NCI-H1417 (cell line): ENCODE measurements at regions not wholly inside any gene's neighbourhood (a gene's known extent, or its start where the extent isn't known, plus 50 kb on each side); places are given as distances from the start of the nearest gene placed in this dataset.
"Not testable (repeated sequence)": the region's sequence is repeated elsewhere in the genome, so short reads cannot be mapped to it uniquely, and the experiment has no call there.

ENCODE experiments used
- DNase-seq, 3 experiments: peaks; one replicate each; lab custom pipeline; 2025; lab: John Stamatoyannopoulos, UW

DNA sequence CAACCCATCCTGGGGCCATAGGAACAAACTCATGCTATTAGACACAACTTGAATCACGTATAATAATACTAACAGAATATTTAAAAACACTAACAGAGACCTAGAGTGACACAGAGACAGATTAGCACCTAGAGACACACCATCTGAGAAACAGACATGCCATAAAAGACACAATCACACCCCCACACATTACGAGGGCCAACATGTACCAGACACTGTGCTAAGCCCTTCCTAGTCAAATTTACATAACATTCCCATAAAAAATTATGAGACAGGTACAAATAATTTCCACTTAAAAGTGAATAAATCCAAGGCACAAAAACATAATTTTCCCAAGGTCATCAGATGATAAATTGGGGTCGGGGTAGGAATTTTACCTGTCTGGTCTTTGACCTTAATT is 141.1 kb upstream of the PRSS16 start:
- DNase-seq = no peak

DNA sequence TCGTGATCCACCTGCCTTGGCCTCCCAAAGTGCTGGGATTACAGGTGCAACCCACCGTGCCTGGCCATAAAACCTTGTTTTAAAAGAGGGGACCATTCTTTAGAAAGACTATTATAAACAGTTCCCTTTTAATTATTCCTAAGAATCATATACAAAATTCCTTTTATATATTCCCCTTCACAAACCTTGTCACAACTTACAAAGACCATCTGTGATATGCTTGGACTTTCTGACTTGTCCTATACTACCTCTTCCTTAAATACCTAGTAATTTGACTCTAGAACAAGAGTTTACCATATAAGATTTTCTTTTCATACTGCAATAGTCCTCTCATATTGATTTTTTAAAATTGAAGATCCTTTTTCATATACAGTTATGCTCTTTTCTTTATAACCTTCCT is 135.8 kb upstream of the PRSS16 start:
- DNase-seq = peak in 1 of 3 experiments; percentile 4

DNA sequence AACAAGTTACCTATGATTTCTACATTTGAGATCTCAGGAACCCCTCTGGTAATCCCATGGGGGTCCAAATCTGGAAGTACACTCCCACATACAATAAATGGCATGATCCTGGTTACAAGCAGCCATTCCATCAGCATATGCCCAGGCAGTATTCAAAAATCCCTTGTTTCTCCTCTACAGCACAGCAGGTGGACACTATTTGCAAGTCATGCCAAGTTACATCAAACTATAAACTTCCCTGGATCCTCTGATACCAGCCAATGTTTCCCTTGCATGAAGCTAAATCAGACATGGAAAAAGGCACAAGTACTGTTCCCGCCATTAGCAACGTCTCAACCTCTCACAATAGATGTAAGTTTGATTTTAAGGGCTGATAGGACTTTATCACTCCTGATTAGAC is 134.5 kb upstream of the PRSS16 start:
- no peak for DNase-seq

DNA sequence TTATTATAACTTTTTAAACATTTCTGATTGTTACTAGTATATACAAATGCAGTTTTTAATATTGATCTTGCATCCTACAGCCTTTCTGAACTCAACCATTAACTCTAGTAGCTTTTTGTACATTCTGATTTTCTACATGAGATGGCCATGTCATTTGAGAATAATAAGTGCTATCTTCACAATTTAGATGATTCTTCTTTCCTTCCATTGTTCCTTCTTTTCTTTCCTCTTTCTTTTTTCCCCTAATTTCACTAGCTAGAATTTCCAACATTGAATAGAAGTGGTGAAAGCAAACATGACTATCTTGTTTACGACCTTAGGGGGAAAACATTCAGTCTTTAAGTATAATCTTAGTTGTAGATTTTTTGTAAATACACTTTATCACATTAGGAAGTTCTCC is 128.2 kb upstream of the PRSS16 start:
- no peak for DNase-seq

DNA sequence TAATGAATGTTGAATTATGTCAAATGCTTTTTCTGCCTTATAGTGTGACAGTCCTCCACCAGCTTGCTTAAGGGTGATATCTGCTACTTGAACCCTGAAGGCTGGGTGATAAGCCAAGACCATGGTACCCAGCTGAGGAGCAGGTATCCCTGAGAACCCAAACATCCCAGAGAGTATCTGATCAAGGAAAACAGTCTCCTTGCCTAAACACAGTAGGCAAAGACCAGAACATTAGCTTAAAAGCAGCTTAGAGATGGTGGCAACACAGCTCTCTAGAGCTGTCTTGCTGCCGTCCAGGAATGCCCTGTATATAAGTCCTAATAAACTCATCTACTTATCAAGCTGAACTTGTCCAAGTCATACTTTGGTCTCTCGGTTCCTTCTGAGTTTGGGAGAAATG is 127.7 kb upstream of the PRSS16 start:
- DNase-seq = no peak

DNA sequence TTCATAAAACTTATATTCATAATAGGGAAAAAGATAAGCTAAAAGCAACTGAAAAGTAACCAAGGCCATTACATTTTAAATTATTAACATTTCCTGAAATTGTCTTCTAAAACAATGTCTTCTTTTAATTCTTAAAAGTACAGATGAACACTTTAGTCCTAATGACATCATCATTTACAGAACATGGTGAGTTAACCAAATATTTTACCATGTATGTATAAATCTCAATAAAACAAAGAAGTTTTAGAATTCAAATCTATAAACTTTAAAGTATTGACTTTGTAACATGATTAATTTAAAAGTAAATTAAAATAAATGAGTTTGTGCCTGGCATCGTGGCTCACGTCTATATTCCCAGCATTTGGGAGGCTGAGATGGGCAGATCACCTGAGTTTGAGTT is 125.9 kb upstream of the PRSS16 start:
- DNase-seq = no peak

DNA sequence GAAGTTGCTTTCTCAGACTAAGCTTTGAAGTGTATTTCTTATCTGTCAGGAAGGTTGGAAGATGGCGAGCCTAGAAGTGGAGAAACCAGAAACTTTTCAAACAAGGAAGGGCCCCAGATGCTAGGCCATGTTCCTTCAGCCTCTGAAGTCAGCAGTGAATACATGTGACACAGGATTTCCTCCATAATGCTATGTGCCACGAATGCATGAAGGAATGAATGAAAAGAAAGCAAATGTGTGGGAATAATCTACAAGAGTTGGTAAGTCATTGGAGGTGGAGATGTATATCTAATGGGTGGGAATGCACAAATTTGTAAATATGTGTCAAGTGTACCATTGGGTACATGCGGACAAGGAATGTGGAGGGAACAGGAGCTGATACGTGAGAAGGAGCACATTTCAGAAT is 123.2 kb upstream of the PRSS16 start:
- DNase-seq = no peak

DNA sequence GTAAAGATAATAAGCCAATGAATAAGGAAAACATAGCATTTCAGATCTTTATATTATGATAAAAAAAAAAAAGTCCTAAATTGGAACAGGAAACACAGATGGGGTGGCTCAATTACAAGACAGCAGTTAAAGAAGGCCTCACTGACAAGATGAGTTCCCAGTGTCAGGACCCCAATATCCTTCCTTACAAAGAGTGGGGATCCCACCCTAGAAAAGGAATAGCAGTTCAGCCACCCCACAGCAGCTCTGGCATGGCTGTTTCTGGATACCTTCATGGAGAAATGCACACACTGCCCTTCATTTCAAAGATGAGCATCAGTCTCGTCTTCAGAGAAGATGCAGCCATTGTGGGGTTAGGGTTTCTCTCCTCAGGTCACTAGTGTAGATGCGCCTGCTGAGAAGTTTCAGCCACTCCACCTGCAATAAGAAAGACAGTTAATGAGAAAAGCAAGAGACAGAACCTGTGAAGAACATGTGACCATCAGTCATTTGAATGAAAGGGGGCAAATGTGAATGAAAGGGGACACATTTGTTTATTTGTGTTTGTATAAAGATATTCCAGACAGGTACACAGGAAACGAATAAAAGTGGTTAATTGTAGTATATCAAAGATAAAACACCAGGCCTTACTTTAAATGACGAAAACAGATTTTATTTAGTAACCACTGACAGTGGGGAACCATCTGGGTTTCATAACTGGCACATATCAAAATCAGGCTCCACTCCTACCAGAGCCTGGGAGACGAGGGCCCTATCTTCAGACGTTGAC is 121.3 kb upstream of the PRSS16 start:
- no peak for DNase-seq

DNA sequence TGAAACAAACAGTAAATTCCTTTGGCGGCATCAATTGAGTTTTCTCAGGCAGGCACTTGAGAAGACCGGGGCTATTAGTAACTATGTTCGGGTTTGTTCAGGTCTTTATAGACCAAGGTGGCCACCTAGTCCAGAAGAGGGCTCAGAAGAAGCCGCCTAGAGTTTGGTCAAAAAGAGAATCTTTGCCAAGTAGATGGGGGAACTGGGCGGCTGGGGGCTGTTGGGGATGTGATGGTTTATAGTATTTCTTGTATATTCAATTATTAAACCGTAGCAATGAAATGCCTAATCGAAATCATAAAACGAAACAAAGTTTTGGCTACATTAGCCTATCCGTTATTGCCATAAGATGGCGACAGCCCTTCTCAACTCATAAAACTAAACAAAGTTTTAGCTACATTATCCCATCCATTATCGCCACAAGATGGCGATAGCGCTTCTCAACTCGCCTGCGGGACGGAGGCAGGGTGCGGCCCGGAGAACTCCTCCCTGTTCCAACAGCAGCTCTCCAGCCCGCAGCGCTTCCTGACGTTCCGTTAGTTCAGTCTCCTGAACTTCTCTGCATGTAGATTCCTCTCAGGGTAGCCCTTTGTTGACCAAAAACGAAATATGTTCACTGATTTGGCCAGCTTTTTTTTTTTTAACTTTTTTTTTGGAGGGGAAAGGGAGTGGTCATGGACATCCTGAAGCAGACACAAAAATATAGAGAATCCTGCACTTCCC is 120.5 kb upstream of the PRSS16 start:
- DNase-seq = peak in 2 of 3 experiments; percentile 15 to 78

DNA sequence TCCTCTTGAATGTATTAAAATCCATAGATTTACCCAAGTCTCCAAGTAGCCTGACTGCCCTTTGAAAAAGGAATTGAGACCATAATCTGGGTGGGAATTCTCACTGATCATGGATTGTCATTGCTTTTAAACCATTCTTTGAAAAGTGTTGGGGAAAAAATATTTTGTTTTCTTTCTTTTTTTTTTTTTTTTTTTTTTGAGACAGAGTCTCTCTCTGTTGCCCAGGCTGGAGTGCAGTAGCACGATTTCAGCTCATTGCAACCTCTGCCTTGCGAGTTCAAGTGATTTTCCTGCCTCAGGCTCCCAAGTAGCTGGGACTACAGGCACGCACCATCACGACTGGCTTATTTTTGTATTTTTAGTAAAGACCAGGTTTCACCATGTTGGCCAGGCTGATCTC is 119.6 kb upstream of the PRSS16 start:
- DNase-seq = not testable (repeated sequence)

DNA sequence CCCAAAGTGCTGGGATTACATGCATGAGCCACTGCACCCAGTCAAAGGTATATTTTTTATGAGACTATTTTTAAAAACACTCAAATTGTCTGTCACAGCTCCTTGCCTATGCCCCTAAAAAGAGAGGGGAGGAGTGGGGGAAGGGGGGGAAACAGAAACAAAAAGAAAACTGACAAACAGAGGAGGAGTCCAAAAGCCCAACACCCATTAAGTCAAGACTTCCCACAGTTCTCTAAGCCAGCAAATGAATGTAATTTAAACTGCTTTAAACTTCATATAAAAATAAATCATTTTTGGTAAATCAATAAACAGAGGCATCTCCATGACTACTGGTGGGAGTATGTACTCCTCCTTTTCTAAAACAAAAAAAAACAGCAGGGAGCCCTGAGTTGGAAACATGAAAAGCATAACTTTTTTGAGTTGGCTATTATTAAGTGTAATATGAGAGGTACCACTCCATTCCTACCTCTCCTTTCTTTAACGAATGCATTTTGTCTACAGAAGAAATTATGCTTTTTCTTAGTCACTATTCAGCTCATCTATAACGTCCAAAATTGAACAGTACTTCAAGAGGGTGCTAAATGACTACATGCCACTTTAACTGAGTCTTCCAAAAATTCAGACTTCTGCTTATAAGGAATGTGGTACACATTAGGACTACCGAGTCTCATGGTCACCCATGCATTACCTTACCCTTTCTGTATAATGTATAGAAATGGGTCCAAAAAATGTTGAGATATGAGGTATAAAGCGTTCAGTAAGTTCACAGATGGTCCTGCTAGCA is 119.0 kb upstream of the PRSS16 start:
- peak in 1 of 3 experiments; percentile 36 for DNase-seq

DNA sequence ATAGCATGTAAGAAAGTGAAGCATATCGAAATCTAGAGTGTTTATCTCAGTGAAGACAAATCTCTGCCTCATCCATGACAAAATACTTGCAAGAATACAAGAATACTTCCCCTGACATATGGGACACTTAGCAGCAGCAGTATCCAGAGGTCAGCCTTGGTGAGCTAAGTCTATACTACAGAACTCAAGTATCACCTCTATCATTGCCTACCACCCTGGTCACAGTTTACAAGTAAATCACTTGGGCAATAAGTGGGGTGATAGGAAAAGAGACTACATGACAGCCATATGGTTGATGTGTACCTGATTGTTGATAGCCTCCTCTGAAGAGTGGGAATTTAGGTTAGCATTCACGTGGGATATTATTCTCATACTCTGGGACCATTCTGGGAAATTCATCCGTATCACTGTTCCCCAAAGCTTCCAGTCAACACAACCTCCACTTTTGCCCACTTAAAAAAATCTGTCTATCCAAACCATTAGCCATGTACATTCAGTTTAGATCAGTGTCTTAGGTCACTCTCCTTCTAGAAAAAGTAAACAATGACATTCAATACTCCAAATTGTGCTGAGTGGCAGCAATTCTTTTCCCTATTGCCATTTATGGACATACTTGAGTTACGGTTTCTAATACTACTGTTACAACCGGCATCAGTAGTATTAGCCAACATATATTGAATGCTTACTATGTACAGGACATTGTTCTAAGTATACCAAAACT is 118.2 kb upstream of the PRSS16 start:
- DNase-seq = peak in 1 of 3 experiments; percentile 29

DNA sequence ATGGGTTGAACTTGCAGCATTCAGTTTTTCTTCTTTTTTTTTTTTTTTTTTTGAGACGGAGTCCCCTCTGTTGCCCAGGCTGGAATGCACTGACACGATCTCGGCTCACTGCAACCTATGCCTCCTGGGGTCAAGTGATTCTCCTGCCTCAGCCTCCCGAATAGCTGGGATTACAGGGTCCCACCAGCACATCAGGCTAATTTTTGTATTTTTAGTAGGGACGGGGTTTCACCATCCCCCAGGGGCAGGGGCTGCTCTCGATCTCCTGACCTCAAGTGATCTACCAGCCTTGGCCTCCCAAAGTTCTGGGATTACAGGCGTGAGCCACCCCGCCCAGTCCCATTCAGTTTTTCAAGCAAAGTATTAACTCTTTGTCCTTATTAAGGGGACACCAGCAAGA is 117.6 kb upstream of the PRSS16 start:
- no peak for DNase-seq

DNA sequence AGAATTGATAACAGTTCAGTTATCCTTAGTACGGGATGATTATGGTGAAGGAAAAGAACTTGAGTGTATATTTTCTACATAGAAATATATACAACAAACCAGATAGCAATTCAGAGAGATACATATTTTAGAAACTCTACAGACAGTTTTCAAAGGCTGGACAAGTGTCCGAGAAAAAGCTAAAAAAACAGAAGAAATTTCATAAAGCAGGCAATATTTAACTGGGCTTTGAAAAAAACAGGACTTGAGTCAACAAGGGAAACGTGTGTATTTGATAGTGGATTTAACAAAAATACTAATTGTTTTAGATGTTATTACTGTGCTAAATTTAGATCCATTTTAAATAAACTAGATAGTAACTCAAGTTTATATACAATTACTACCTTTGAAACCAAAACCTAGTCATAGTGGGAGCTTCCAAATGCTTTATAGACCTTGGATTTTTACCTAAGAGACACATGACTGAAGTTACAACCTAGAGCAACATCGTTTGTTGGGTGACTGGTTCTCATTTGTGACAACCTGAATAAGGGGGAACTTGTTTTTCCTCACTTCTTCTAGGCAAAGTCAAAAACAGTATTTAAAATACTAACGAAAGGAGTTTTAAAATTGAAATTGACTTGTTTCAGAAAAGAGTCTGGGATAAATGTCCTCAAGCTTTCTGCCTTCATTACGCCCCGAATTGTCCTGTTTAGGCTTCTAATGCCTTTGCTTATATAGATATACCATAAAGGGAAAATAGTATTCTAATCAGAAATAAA is 116.7 kb upstream of the PRSS16 start:
- DNase-seq = peak in 1 of 3 experiments; percentile 27

DNA sequence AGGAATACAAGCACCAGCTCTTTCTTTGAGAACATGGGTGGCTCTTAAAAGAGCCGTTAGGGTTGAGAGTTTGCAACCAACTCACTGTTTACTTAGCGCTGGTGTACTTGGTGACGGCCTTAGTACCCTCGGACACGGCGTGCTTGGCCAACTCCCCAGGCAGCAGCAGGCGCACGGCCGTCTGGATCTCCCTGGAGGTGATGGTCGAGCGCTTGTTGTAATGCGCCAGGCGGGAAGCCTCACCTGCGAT is 115.3 kb upstream of the PRSS16 start:
- DNase-seq = not testable (repeated sequence)

DNA sequence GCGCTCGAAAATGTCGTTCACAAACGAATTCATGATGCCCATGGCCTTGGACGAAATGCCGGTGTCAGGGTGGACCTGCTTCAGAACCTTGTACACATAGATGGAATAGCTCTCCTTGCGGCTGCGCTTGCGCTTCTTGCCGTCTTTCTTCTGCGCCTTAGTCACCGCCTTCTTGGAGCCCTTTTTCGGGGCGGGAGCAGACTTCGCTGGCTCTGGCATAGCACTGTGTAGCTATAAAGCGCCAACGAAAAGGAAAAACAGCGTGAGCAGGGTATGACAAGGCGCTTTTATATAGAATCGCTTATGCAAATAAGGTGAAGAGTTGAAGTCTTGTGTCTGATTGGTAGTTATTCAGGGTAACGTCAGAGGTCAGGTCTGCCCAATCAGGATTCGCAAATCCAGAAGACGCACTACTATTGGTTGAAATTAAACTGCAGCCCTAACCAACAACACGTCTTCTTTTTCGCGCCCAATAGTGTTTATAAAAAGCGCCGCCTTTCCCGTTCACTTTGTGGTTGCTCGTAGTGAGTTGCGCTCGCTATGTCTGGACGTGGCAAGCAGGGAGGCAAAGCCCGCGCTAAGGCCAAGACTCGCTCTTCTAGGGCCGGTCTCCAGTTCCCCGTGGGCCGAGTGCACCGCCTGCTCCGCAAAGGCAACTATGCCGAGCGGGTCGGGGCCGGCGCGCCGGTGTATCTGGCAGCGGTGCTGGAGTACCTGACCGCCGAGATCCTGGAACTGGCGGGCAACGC is 114.8 kb upstream of the PRSS16 start:
- peak; percentile 97 to 99 (median 98) for DNase-seq

DNA sequence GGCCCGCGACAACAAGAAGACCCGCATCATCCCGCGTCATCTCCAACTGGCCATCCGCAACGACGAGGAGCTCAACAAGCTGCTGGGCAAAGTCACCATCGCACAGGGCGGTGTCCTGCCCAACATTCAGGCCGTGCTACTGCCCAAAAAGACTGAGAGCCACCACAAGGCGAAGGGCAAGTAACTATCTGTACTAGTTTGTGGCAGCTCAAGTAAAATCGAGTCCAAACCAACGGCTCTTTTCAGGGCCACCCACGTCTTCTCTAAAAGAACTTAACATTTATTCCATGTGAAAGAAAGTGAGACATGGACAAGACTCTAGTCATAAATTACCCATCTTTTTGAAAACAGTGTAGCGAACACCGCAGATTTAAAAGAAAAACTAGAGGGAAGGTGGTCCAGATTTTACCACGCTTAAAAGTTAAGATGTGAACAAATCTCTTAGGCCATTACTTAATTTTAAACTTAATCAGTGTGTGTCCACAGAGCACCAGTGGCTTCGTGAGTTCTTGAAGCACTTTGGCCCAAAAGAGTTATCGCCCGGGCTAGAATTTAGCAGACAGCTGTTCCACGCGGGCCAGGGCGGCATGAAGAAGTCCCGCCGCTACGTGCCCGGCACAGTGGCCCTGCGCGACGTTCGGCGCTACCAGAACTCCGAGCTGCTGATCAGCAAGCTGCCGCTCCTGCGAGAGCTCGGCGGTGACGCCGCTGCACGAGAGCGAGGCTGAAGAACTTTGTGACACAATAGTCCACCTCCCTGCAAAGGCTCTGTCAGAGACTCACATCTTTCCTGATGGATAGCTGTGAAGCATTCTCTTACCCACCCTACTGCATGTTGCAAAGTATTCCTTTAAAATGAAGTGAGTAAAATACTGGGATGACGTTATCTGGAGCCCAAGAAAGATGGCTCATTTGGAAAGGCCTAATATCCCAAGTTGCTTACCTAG is 113.9 kb upstream of the PRSS16 start:
- DNase-seq = peak; percentile 64 to 81 (median 79)

DNA sequence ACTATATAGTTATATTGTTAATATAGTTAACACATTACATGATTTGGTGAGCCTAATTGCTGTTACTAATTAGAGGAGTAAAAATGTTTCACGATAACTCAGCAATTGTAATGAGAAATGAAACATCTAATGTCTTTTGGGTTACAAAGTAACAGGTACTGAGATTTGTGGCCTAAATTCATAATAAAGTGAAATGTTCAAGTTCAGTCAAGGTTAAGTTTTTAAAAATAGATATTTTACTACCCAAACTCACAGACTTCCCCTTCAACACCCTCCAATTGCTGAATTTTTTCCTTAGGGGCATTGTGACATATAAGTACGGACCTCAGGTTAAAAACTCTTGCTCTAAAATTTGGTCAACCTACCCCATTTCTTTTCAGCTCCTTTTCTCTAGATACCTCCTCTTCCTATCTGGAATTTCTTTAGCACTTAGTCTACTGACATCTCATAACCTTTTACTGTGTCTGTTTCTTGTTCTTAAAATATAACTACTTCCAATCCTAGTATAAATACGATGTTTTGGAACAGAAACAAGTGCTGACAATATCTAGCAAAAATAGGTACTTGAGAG is 112.3 kb upstream of the PRSS16 start:
- no peak for DNase-seq

DNA sequence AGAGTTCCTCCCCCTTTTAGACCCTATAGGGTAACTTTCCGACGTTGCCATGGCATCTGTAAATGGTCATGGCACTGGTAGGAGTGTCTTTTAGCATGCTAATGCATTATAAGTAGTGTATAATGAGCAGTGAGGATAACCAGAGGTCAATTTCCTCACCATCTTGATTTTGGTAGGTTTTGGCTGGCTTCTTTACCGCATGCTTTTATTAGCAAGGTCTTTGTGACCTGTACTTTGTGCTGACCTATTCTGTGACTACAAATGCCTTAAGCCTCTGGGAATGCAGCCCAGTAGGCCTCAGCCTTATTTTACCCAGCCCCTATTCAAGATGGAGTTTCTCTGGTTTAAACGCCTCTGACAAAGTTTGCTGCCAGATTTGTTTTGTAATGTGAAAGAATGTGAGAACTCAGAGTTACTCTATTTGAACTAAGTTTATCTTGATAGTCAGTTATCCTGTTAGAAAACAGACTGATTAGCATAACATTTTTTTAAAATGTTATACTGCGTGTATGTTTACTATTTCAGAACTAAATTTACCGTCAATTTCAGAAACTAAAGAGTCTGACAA is 111.3 kb upstream of the PRSS16 start:
- DNase-seq = no peak
